ENCODE measurements at regions not wholly inside any gene's neighbourhood (a gene's known extent, or its start where the extent isn't known, plus 50 kb on each side); places are given as distances from the start of the nearest gene placed in this dataset.

DNA sequence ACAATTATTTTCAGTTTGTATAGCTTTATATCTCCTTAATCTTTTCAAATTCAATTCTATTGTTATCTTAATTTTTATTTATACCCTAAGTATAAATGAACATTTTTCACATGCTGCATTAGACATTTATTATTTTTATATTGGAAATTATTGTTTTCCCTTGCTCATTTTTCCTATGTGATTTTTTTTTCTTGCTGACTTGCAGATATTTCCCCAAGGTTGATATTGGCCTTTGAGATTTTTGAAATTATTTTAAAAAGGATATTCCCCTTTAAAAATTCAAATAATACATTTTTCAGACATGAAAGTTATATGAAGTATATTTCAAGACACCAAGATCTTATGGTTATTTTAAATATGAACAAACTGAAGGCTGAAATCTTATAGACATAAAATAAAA, 234.2 kb downstream of the TRIM36 start:
- TF ChIP-seq CTCF (IDR thresholded peaks at IDR 0.05) (no peak), MAX (CRISPR knock-in tag; IDR thresholded peaks at IDR 0.05) (no peak), NR2C2 (CRISPR knock-in tag; IDR thresholded peaks at IDR 0.05) (no peak), CREB1 (CRISPR knock-in tag; IDR thresholded peaks at IDR 0.05) (no peak), ZSCAN18 (CRISPR knock-in tag; IDR thresholded peaks at IDR 0.05) (no peak), SP1 (CRISPR knock-in tag; conservative IDR thresholded peaks at IDR 0.05) (no peak), IRF2 (CRISPR knock-in tag; IDR thresholded peaks at IDR 0.05; ENCODE audit: borderline replicate concordance, low read depth) (no peak), TEAD4 (CRISPR knock-in tag; IDR thresholded peaks at IDR 0.05) (no peak), TEAD1 (CRISPR knock-in tag; IDR thresholded peaks at IDR 0.05) (no peak)
- TF ChIP-seq, protein P1, sequence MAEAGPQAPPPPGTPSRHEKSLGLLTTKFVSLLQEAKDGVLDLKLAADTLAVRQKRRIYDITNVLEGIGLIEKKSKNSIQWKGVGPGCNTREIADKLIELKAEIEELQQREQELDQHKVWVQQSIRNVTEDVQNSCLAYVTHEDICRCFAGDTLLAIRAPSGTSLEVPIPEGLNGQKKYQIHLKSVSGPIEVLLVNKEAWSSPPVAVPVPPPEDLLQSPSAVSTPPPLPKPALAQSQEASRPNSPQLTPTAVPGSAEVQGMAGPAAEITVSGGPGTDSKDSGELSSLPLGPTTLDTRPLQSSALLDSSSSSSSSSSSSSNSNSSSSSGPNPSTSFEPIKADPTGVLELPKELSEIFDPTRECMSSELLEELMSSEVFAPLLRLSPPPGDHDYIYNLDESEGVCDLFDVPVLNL (CRISPR knock-in tag; IDR thresholded peaks at IDR 0.05; ENCODE audit: borderline replicate concordance, low read depth) = no peak
- TF ChIP-seq, protein P2, sequence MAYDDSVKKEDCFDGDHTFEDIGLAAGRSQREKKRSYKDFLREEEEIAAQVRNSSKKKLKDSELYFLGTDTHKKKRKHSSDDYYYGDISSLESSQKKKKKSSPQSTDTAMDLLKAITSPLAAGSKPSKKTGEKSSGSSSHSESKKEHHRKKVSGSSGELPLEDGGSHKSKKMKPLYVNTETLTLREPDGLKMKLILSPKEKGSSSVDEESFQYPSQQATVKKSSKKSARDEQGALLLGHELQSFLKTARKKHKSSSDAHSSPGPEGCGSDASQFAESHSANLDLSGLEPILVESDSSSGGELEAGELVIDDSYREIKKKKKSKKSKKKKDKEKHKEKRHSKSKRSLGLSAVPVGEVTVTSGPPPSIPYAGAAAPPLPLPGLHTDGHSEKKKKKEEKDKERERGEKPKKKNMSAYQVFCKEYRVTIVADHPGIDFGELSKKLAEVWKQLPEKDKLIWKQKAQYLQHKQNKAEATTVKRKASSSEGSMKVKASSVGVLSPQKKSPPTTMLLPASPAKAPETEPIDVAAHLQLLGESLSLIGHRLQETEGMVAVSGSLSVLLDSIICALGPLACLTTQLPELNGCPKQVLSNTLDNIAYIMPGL (CRISPR knock-in tag; IDR thresholded peaks at IDR 0.05) = no peak
- TF ChIP-seq, protein P3, sequence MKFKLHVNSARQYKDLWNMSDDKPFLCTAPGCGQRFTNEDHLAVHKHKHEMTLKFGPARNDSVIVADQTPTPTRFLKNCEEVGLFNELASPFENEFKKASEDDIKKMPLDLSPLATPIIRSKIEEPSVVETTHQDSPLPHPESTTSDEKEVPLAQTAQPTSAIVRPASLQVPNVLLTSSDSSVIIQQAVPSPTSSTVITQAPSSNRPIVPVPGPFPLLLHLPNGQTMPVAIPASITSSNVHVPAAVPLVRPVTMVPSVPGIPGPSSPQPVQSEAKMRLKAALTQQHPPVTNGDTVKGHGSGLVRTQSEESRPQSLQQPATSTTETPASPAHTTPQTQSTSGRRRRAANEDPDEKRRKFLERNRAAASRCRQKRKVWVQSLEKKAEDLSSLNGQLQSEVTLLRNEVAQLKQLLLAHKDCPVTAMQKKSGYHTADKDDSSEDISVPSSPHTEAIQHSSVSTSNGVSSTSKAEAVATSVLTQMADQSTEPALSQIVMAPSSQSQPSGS (CRISPR knock-in tag; IDR thresholded peaks at IDR 0.05; ENCODE audit: borderline replicate concordance, low read depth) = no peak
- TF ChIP-seq, protein P4, sequence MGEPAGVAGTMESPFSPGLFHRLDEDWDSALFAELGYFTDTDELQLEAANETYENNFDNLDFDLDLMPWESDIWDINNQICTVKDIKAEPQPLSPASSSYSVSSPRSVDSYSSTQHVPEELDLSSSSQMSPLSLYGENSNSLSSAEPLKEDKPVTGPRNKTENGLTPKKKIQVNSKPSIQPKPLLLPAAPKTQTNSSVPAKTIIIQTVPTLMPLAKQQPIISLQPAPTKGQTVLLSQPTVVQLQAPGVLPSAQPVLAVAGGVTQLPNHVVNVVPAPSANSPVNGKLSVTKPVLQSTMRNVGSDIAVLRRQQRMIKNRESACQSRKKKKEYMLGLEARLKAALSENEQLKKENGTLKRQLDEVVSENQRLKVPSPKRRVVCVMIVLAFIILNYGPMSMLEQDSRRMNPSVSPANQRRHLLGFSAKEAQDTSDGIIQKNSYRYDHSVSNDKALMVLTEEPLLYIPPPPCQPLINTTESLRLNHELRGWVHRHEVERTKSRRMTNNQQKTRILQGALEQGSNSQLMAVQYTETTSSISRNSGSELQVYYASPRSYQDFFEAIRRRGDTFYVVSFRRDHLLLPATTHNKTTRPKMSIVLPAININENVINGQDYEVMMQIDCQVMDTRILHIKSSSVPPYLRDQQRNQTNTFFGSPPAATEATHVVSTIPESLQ (CRISPR knock-in tag; IDR thresholded peaks at IDR 0.05) = no peak
